ENCODE measurements at regions not wholly inside any gene's neighbourhood (a gene's known extent, or its start where the extent isn't known, plus 50 kb on each side); places are given as distances from the start of the nearest gene placed in this dataset.

DNA sequence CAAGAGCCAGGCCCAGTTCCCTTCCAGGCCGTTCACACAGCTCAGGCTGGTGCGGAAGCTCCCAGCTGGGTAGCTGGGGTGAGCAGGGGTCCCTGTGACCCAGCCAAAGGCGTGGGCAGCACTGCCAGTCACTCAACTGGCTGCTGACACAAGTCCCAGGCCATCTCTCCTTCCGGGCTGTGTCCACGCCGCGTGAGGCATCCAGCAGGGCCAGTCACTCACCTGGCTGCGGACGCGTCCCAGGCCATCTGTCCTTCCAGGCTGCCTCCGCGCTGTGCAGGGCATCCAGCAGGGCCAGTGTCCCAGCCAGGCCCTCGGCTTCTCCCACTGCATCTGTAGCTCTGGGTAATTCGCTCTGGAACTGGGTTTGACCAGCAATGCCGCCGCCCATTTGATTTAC is 184.2 kb downstream of the BRD1 start:
- no peak for TF ChIP-seq POLR2A (IDR thresholded peaks at IDR 0.05)
- TF ChIP-seq, protein P1, sequence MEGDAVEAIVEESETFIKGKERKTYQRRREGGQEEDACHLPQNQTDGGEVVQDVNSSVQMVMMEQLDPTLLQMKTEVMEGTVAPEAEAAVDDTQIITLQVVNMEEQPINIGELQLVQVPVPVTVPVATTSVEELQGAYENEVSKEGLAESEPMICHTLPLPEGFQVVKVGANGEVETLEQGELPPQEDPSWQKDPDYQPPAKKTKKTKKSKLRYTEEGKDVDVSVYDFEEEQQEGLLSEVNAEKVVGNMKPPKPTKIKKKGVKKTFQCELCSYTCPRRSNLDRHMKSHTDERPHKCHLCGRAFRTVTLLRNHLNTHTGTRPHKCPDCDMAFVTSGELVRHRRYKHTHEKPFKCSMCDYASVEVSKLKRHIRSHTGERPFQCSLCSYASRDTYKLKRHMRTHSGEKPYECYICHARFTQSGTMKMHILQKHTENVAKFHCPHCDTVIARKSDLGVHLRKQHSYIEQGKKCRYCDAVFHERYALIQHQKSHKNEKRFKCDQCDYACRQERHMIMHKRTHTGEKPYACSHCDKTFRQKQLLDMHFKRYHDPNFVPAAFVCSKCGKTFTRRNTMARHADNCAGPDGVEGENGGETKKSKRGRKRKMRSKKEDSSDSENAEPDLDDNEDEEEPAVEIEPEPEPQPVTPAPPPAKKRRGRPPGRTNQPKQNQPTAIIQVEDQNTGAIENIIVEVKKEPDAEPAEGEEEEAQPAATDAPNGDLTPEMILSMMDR (IDR thresholded peaks at IDR 0.05): no peak
- no peak for TF ChIP-seq POLR2AphosphoS5 (IDR thresholded peaks at IDR 0.05)
- no peak for TF ChIP-seq EP300 (IDR thresholded peaks at IDR 0.05)
